ENCODE measurements at regions not wholly inside any gene's neighbourhood (a gene's known extent, or its start where the extent isn't known, plus 50 kb on each side); places are given as distances from the start of the nearest gene placed in this dataset.
"Not testable (repeated sequence)": the region's sequence is repeated elsewhere in the genome, so short reads cannot be mapped to it uniquely, and the experiment has no call there.

DNA sequence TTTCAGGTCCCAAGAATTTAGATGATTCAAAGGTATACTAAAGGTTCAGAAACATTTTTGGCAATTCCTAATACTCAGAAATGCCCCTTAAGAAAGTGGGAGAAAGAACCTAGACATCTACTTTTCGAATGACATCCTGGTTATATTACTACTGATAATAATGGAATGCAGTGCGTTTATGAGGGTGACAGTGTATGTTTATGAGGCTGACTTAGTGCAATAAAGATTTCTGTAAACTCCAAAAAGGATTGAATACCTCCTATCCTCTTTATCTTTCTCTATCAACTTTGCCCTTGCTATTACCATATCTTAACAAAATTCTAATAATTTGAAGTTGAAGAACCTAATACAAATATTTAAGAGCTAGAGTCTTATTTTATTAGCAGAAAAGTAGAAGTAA, 348.9 kb upstream of the EPHA6 start:
- in situ Hi-C loops (cut with HindIII; ENCODE audit: low pct_ligation_motif_present, low sequenced_read_pairs), result no loop called here
- no peak for TF ChIP-seq CTCF (IDR thresholded peaks at IDR 0.05; ENCODE audit: low read depth, low read length, missing control alignments)
- Histone ChIP-seq H3K27me3 (replicated peaks) (no peaks in the 10 kb centered on the region), H3K36me3 (replicated peaks) (no peaks in the 10 kb centered on the region), H3K27ac (no peak overlapping the region), H3K4me3 (ENCODE audit: low read depth, low read length) (no peak overlapping the region)
- no peak for DNase-seq

GRCh38 chr3:96466441-96466840, 348.0 kb upstream of the EPHA6 start:
- DNase-seq, result no peak
- TF ChIP-seq CTCF (IDR thresholded peaks at IDR 0.05; ENCODE audit: low read depth, low read length, missing control alignments), result no peak
- in situ Hi-C loops (cut with HindIII; ENCODE audit: low pct_ligation_motif_present, low sequenced_read_pairs), result no loop called here

DNA sequence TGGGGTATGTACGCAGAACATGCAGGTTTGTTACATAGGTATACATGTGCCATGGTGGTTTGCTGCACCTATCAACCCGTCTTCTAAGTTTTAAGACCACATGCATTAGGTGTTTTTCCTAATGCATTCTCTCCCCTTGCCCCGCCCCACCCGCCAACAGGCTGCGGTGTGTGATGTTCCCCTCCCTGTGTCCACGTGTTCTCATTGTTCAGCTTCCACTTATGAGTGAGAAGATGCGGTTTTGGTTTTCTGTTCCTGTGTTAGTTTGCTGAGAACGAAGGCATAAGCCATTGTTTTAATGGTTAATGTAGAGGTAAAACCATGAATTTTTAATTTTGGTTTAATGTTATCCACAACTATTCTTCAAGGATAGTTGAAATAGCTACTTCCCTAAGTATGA, 346.8 kb upstream of the EPHA6 start:
- Histone ChIP-seq H3K36me3 (replicated peaks) (no peaks in the 10 kb centered on the region), H3K4me3 (ENCODE audit: low read depth, low read length) (no peak overlapping the region), H3K27me3 (replicated peaks) (no peaks in the 10 kb centered on the region), H3K27ac (no peak overlapping the region)
- no peak for DNase-seq
- in situ Hi-C loops (cut with HindIII; ENCODE audit: low pct_ligation_motif_present, low sequenced_read_pairs), result no loop called here
- no peak for TF ChIP-seq CTCF (IDR thresholded peaks at IDR 0.05; ENCODE audit: low read depth, low read length, missing control alignments)

More at GRCh38 chr3:96466441-96466840, 348.0 kb upstream of the EPHA6 start:
- no peak overlapping the region for H3K4me3 ChIP-seq (ENCODE audit: low read depth, low read length)
- H3K36me3 ChIP-seq (replicated peaks), result no peaks in the 10 kb centered on the region
- no peak overlapping the region for H3K27ac ChIP-seq
- H3K27me3 ChIP-seq (replicated peaks), result no peaks in the 10 kb centered on the region

DNA sequence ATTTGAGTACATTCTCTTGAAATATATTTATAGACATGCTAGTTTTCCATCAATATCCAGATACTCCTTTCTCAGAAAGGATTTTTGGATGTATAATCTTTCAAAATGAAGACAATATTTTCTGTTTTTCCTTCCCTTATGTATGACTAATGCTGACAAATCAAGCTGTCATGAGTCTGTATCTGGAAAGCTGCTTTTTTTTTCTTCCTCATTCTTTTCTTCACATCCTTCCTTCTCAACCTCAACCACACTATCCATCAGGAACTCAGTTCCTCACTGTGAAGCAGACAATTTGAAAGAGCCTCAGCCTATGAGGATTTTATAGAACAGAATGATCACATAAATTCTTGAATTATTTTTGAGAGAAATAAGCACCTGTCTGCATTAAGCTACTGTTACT, 335.9 kb upstream of the EPHA6 start:
- Histone ChIP-seq H3K4me3 (ENCODE audit: low read depth, low read length) (no peak overlapping the region), H3K36me3 (replicated peaks) (no peaks in the 10 kb centered on the region), H3K27ac (no peak overlapping the region), H3K27me3 (replicated peaks) (no peaks in the 10 kb centered on the region)
- DNase-seq, result no peak
- no peak for TF ChIP-seq CTCF (IDR thresholded peaks at IDR 0.05; ENCODE audit: low read depth, low read length, missing control alignments)
- in situ Hi-C loops (cut with HindIII; ENCODE audit: low pct_ligation_motif_present, low sequenced_read_pairs), result no loop called here

DNA sequence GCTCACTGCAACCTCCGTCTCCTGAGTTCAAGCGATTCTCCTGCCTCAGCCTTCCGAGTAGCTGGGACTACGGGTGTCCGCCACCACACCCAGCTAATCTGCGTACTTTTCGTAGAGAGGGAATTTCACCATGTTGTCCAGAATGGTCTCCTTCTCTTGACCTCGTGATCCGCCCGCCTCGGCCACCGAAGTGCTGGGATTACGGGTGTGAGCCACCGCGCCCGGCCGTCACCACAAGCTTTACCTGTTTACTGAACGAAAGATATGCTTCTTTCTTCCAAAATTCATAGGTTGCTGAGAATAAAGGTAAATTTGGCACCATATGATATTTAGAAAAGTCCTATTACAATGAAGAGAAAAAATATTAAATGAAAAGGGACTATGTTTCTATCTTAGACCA, 333.5 kb upstream of the EPHA6 start:
- Histone ChIP-seq H3K36me3 (replicated peaks) (no peaks in the 10 kb centered on the region), H3K4me3 (ENCODE audit: low read depth, low read length) (no peak overlapping the region), H3K27ac (no peak overlapping the region), H3K27me3 (replicated peaks) (no peaks in the 10 kb centered on the region)
- in situ Hi-C loops (cut with HindIII; ENCODE audit: low pct_ligation_motif_present, low sequenced_read_pairs), result no loop called here
- DNase-seq, result no peak
- no peak for TF ChIP-seq CTCF (IDR thresholded peaks at IDR 0.05; ENCODE audit: low read depth, low read length, missing control alignments)

GRCh38 chr3:96483191-96483590, 331.2 kb upstream of the EPHA6 start:
- H3K4me3 ChIP-seq (ENCODE audit: low read depth, low read length); H3K27ac ChIP-seq; in situ Hi-C loops (cut with HindIII; ENCODE audit: low pct_ligation_motif_present, low sequenced_read_pairs); DNase-seq; H3K27me3 ChIP-seq (replicated peaks); H3K36me3 ChIP-seq (replicated peaks): not testable (repeated sequence)
